GM18861 (cell line): ENCODE measurements at regions not wholly inside any gene's neighbourhood (a gene's known extent, or its start where the extent isn't known, plus 50 kb on each side); places are given as distances from the start of the nearest gene placed in this dataset.
"Not testable (repeated sequence)": the region's sequence is repeated elsewhere in the genome, so short reads cannot be mapped to it uniquely, and the experiment has no call there.

Experiments used
- ATAC-seq: cut with Tn5 transposase; IDR thresholded peaks from one replicate; pipeline ENCODE4 v1.9.1; 2021; ENCODE audit not compliant: unreplicated experiment

GRCh38 chr2:103364177-103364576 is 602.3 kb downstream of the TMEM182 start:
- no peak for ATAC-seq

- ATAC-seq, result no peak
Observed at GRCh38 chr2:103365071-103365470, 603.2 kb downstream of the TMEM182 start.

- ATAC-seq, result no peak
Observed at GRCh38 chr2:103367877-103368276, 606.0 kb downstream of the TMEM182 start.

GRCh38 chr2:103383541-103383940 is 621.7 kb downstream of the TMEM182 start:
- no peak for ATAC-seq

GRCh38 chr2:103386872-103387271 is 625.0 kb downstream of the TMEM182 start:
- no peak for ATAC-seq

- ATAC-seq, result no peak
Observed at GRCh38 chr2:103387888-103388287, 626.1 kb downstream of the TMEM182 start.

GRCh38 chr2:103396152-103396551 is 634.3 kb downstream of the TMEM182 start:
- ATAC-seq, result no peak

- ATAC-seq, result no peak
Observed at GRCh38 chr2:103401621-103402020, 639.8 kb downstream of the TMEM182 start.

- ATAC-seq, result no peak
Observed at GRCh38 chr2:103402336-103402735, 640.5 kb downstream of the TMEM182 start.

GRCh38 chr2:103402944-103403343 is 641.1 kb downstream of the TMEM182 start:
- no peak for ATAC-seq

- not testable (repeated sequence) for ATAC-seq
Observed at GRCh38 chr2:103403388-103403787, 641.6 kb downstream of the TMEM182 start.

- ATAC-seq, result no peak
Observed at GRCh38 chr2:103410221-103410620, 648.4 kb downstream of the TMEM182 start.

- no peak for ATAC-seq
Observed at GRCh38 chr2:103419506-103419905, 657.7 kb downstream of the TMEM182 start.

GRCh38 chr2:103423100-103423499 is 661.3 kb downstream of the TMEM182 start:
- ATAC-seq, result no peak

GRCh38 chr2:103427567-103427966 is 665.7 kb downstream of the TMEM182 start:
- no peak for ATAC-seq

GRCh38 chr2:103430191-103430590 is 668.4 kb downstream of the TMEM182 start:
- no peak for ATAC-seq

- no peak for ATAC-seq
Observed at GRCh38 chr2:103435010-103435409, 673.2 kb downstream of the TMEM182 start.

- no peak for ATAC-seq
Observed at GRCh38 chr2:103437161-103437560, 675.3 kb downstream of the TMEM182 start.

GRCh38 chr2:103445347-103445746 is 683.5 kb downstream of the TMEM182 start:
- no peak for ATAC-seq

GRCh38 chr2:103448495-103448894 is 686.7 kb downstream of the TMEM182 start:
- ATAC-seq, result no peak

- no peak for ATAC-seq
Observed at GRCh38 chr2:103451283-103451682, 689.5 kb downstream of the TMEM182 start.

GRCh38 chr2:103459283-103459682 is 697.5 kb downstream of the TMEM182 start:
- ATAC-seq, result no peak

- no peak for ATAC-seq
Observed at GRCh38 chr2:103462101-103462500, 700.3 kb downstream of the TMEM182 start.

GRCh38 chr2:103462712-103463111 is 700.9 kb downstream of the TMEM182 start:
- no peak for ATAC-seq
